A673 (cell line): ENCODE measurements at regions not wholly inside any gene's neighbourhood (a gene's known extent, or its start where the extent isn't known, plus 50 kb on each side); places are given as distances from the start of the nearest gene placed in this dataset.

Experiments used
- BruUV-seq: library from RNA; stranded (reverse); fragments of 400-500 nt; replicated peaks from 2 replicates; lab custom pipeline; 2021; lab: Mats Ljungman, UMichigan
- CTCF ChIA-PET: fragments of 300-600 bp; sonication (Branson Sonifier 250); formaldehyde crosslinking; loops from one replicate; lab custom pipeline; 2022; ENCODE audit warnings: antibody characterized with exemption; lab: Charles Lee
- POLR2A ChIA-PET: fragments of 300-600 bp; sonication (Branson Sonifier 250); formaldehyde crosslinking; loops from one replicate; lab custom pipeline; 2022; ENCODE audit warnings: antibody characterized with exemption; ENCODE audit not compliant: low non-redundant PET; lab: Charles Lee
- DNase-seq: peaks from one replicate; pipeline ENCODE4 v3.0.0-alpha.2; 2015; ENCODE audit warnings: low spot score
- H3K27ac ChIP-seq: fragments of 200-600 bp; sonication (generic); 2 replicates; pipeline ENCODE4 v1.5.1; 2016; ENCODE audit warnings: mixed run types, low read depth, mild to moderate bottlenecking, mixed read lengths, antibody characterized with exemption, low read length; ENCODE audit not compliant: poor library complexity, severe bottlenecking
- H3K27me3 ChIP-seq: fragments of 200-600 bp; sonication (generic); replicated peaks from 2 replicates; pipeline ENCODE4 v1.6.1; 2017; ENCODE audit warnings: mixed run types, low read depth, mild to moderate bottlenecking, mixed read lengths, antibody characterized with exemption, low read length; ENCODE audit not compliant: insufficient read depth, poor library complexity
- H3K36me3 ChIP-seq: fragments of 200-600 bp; sonication (generic); 2 replicates; pipeline ENCODE4 v1.6.1; 2016; ENCODE audit warnings: mixed run types, mild to moderate bottlenecking, mixed read lengths, antibody characterized with exemption, low read length; ENCODE audit not compliant: insufficient read depth, poor library complexity, severe bottlenecking
- H3K4me1 ChIP-seq: fragments of 200-600 bp; sonication (generic); 2 replicates; pipeline ENCODE4 v1.6.1; 2017; ENCODE audit warnings: mixed run types, mild to moderate bottlenecking, mixed read lengths, antibody characterized with exemption, low read length; ENCODE audit not compliant: insufficient read depth, poor library complexity, severe bottlenecking
- H3K4me3 ChIP-seq: fragments of 200-600 bp; sonication (generic); 2 replicates; pipeline ENCODE4 v1.5.1; 2016; ENCODE audit warnings: low read depth, mixed run types, mild to moderate bottlenecking, mixed read lengths, low read length; ENCODE audit not compliant: poor library complexity, severe bottlenecking
- H3K9me3 ChIP-seq: fragments of 200-600 bp; sonication (generic); 2 replicates; pipeline ENCODE4 v1.6.1; 2016; ENCODE audit warnings: mixed run types, low read depth, mild to moderate bottlenecking, mixed read lengths, antibody characterized with exemption, low read length; ENCODE audit not compliant: poor library complexity, severe bottlenecking
- EZH2 ChIP-seq: fragments of 200-600 bp; sonication (generic); IDR thresholded peaks from 2 replicates; pipeline ENCODE4 v1.6.1; 2017; ENCODE audit warnings: borderline replicate concordance, low read depth, mild to moderate bottlenecking, mixed read lengths, antibody characterized with exemption, low read length; ENCODE audit not compliant: poor library complexity, severe bottlenecking
- intact Hi-C: fragments of 100-400 bp; cut with micrococcal nuclease; formaldehyde crosslinking; loops from one replicate; pipeline ENCODE4 v1.10.0; 2022; ENCODE audit not compliant: unreplicated experiment
- TF ChIP-seq, protein P1 (sequence below): fragments of 300-800, 200-600 bp; sonication (generic); conservative IDR thresholded peaks from 2 replicates; pipeline ENCODE4 v1.5.1; 2017; ENCODE audit warnings: low read depth, mild to moderate bottlenecking, antibody characterized with exemption, low read length, moderate library complexity, mixed read lengths

- Histone ChIP-seq H3K9me3 (no peaks in the 10 kb centered on the region), H3K27me3 (peaks cover 5% of the 10 kb centered on the region), H3K36me3 (no peaks in the 10 kb centered on the region), H3K4me1 (no peaks in the 10 kb centered on the region), H3K4me3 (no peak overlapping the region), H3K27ac (no peak overlapping the region)
- POLR2A ChIA-PET, result no interaction called here
- intact Hi-C loops, result no loop called here
- CTCF ChIA-PET, result no interaction called here
- BruUV-seq, result no TSS peak
- DNase-seq, result no peak
- no peak for TF ChIP-seq EZH2
- TF ChIP-seq, protein P1, sequence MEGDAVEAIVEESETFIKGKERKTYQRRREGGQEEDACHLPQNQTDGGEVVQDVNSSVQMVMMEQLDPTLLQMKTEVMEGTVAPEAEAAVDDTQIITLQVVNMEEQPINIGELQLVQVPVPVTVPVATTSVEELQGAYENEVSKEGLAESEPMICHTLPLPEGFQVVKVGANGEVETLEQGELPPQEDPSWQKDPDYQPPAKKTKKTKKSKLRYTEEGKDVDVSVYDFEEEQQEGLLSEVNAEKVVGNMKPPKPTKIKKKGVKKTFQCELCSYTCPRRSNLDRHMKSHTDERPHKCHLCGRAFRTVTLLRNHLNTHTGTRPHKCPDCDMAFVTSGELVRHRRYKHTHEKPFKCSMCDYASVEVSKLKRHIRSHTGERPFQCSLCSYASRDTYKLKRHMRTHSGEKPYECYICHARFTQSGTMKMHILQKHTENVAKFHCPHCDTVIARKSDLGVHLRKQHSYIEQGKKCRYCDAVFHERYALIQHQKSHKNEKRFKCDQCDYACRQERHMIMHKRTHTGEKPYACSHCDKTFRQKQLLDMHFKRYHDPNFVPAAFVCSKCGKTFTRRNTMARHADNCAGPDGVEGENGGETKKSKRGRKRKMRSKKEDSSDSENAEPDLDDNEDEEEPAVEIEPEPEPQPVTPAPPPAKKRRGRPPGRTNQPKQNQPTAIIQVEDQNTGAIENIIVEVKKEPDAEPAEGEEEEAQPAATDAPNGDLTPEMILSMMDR, result no peak
Observed at GRCh38 chr12:67842124-67842523, 147.1 kb upstream of the IFNG-AS1 start.

- DNase-seq, result no peak
- ChIA-PET CTCF (no interaction called here), POLR2A (no interaction called here)
- TF ChIP-seq, protein P1, result no peak
- no peak for TF ChIP-seq EZH2
- H3K4me3 ChIP-seq, result no peak overlapping the region
- BruUV-seq, result no TSS peak
- H3K36me3 ChIP-seq, result no peaks in the 10 kb centered on the region
- intact Hi-C loops, result no loop called here
- H3K27ac ChIP-seq, result no peak overlapping the region
- H3K4me1 ChIP-seq, result no peaks in the 10 kb centered on the region
- H3K27me3 ChIP-seq, result peaks cover 5% of the 10 kb centered on the region
- H3K9me3 ChIP-seq, result no peaks in the 10 kb centered on the region
Observed at GRCh38 chr12:67843257-67843656, 146.0 kb upstream of the IFNG-AS1 start.

GRCh38 chr12:67852701-67853100 is 136.5 kb upstream of the IFNG-AS1 start:
- no peaks in the 10 kb centered on the region for H3K4me1 ChIP-seq
- intact Hi-C loops, result no loop called here
- H3K27me3 ChIP-seq, result no peaks in the 10 kb centered on the region
- BruUV-seq, result no TSS peak
- no peaks in the 10 kb centered on the region for H3K9me3 ChIP-seq
- CTCF ChIA-PET, result no interaction called here
- POLR2A ChIA-PET, result no interaction called here
- DNase-seq, result no peak
- no peak overlapping the region for H3K27ac ChIP-seq
- H3K36me3 ChIP-seq, result no peaks in the 10 kb centered on the region
- H3K4me3 ChIP-seq, result no peak overlapping the region
- TF ChIP-seq EZH2, result no peak
- TF ChIP-seq, protein P1, result no peak
